NCI-H187 (cell line): ENCODE measurements at regions not wholly inside any gene's neighbourhood (a gene's known extent, or its start where the extent isn't known, plus 50 kb on each side); places are given as distances from the start of the nearest gene placed in this dataset.
"Not testable (repeated sequence)": the region's sequence is repeated elsewhere in the genome, so short reads cannot be mapped to it uniquely, and the experiment has no call there.

Experiments used
- DNase-seq, 2 experiments: peaks; one replicate each; lab custom pipeline; 2025; lab: John Stamatoyannopoulos, UW

GRCh38 chr22:22193923-22194322 lies 50.7 kb upstream of the VPREB1 start:
- DNase-seq, result no peak

- DNase-seq, result not testable (repeated sequence)
Measured at GRCh38 chr22:22193462-22193861, 51.1 kb upstream of the VPREB1 start.

GRCh38 chr22:22193006-22193405 lies 51.6 kb upstream of the VPREB1 start:
- DNase-seq, result not testable (repeated sequence)

GRCh38 chr22:22189796-22190195 lies 54.8 kb upstream of the VPREB1 start:
- not testable (repeated sequence) for DNase-seq

- DNase-seq, result not testable (repeated sequence)
Measured at GRCh38 chr22:22187863-22188262, 56.7 kb upstream of the VPREB1 start.

DNA sequence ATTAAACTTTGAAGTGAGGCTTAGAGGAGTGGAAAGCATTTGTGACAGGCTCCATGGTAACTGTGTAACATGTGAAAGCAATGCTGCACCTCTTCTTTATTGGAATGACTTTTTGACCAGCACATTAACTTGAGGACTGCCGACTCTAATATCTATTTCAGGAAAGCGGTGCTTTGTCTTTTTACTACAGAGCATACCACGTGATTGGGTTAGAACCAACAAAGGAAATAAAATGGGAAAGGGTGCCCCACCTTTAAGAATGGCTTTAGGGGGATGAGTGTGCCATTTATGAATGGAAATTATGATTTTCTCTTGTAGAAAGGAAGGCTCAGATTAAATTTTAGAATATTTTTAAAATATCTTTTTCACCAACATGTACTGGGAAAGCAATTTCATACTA lies 57.3 kb upstream of the VPREB1 start:
- DNase-seq, result no peak

DNA sequence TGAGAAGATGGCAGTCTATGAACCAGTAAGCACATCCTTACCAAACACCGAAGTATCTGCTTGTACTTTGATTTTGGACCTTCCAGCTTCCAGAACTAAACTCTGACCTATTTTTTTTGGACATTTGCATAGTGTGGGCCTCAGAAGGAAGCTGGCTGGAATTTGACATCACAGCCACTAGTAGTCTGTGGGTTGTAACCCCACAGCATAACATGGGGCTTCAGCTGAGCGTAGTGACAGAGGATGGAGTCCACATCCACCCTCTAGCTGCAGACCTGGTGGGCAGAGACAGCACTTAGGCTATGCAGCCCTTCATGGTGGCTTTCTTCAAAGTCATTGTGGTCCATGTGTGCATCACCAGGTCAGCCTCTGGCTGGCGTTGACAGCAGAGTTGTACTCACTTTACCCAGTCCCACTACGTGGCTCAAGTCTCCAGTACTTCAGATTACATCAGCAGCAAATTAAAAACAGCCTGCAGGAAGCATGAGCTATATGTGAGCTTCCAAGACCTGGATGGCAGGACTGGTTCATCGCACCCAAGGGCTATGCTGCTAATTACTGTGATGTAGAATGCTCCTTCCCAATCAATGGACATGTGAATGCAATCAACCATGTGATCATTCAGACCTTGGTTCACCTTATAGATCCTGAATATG lies 58.6 kb upstream of the VPREB1 start:
- DNase-seq, result no peak

DNA sequence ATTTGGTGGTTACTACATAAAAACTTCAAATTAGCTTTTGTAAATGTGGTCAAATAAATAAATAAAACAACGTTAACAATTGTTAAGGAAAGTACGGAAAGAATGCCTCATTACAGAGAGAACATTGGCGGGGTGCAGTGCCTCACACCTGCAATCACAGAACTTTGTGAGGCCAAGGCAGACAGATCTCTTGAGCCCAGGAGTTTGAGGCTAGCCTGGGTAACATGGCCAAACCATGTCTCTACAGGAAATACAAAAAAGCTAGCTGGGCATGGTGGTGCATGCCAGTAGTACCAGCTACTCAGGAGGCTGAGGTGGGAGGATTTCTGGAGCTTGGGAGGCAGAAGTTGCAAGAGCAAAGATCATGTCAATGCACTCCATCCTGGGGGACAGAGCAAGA lies 59.4 kb upstream of the VPREB1 start:
- DNase-seq, result no peak

GRCh38 chr22:22184277-22184807 lies 60.2 kb upstream of the VPREB1 start:
- DNase-seq, result no peak

DNA sequence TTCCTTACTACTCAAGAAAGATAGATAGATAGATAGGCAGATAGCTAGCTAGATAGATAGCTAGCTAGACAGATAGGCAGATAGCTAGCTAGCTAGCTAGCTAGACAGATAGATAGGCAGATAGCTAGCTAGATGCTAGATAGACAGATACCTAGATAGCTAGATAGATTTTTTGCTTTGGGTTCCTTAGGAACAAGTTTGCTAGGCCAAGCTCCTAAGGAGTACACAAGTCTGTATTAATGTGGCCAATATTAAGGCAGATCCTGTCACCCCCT lies 61.7 kb upstream of the VPREB1 start:
- DNase-seq, result no peak

- DNase-seq, result no peak
Measured at GRCh38 chr22:22182218-22182989, 62.2 kb upstream of the VPREB1 start.

- no peak for DNase-seq
Measured at GRCh38 chr22:22181341-22181850, 63.2 kb upstream of the VPREB1 start.

DNA sequence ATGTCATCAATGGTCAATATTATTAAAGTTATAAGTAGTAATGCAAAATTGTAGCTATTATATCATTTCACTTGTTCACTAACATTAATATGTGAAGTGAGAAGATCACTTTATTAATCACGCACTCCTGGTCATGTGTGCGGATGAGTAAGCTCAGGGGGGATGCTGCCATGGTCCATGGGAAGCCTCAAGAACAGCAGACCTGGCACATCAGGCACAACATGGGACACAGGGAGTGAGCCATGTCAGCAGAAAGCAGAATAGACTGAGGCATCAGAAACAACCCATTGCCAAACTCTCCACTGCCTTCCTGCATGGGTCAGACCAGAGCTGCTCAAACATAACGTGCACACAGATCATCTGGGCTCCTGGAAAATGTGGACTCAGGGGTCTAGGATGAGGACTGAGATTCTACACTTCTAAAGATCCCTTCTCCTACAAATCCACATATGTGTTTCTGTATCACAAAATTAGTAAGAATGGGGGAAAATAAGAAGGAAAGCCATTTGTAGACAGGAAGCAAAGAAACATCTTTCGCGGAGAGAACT lies 63.8 kb upstream of the VPREB1 start:
- DNase-seq, result no peak

DNA sequence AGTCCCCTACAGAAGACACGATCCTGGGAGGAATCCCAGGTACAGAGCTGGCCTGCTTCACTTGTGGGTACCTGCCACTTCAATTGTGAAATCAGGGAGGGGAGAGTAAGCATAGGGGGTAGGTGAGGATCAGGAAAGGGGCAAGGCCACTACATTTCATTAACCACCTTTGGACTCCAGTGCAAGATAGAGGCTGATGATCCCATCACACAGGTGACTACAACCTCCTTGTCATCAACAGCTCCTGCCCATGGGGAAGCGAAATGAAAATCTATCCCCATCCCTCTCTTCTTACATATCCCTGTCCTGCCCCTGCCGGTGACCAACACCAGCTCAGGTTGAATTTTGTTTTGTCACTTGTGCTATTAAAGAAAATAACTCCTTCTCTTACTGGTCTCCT lies 64.7 kb upstream of the VPREB1 start:
- DNase-seq, result no peak

DNA sequence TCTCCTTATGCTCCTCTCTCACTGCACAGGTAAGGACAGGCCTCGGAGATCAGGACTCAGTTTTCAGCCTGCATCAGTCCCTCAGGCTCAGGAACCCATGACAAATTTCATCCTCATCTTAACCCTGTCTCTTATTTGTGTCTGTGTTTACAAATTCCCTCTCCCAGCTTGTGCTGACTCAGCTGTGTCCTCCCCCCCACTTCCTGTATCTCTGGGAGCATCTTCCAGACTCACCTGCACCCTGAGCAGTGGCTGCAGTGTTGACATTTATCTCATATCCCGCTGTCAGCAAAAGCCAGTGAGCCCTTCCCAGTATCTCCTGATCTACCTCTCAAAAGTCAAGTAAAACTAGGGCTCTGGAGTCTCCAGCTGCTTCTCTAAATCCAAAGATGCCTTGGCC lies 65.6 kb upstream of the VPREB1 start:
- no peak for DNase-seq

- no peak for DNase-seq
Measured at GRCh38 chr22:22178355-22178965, 66.1 kb upstream of the VPREB1 start.

GRCh38 chr22:22176929-22177616 lies 67.5 kb upstream of the VPREB1 start:
- no peak for DNase-seq

GRCh38 chr22:22172896-22173628 lies 71.5 kb upstream of the VPREB1 start:
- not testable (repeated sequence) for DNase-seq

- DNase-seq, result no peak
Measured at GRCh38 chr22:22171357-22172218, 73.0 kb upstream of the VPREB1 start.

GRCh38 chr22:22169923-22170322 lies 74.7 kb upstream of the VPREB1 start:
- no peak for DNase-seq
